DMS79 (cell line): ENCODE measurements at regions not wholly inside any gene's neighbourhood (a gene's known extent, or its start where the extent isn't known, plus 50 kb on each side); places are given as distances from the start of the nearest gene placed in this dataset.
"Not testable (repeated sequence)": the region's sequence is repeated elsewhere in the genome, so short reads cannot be mapped to it uniquely, and the experiment has no call there.

Experiments
- DNase-seq: peaks from one replicate; lab custom pipeline; 2025; lab: John Stamatoyannopoulos, UW

DNA sequence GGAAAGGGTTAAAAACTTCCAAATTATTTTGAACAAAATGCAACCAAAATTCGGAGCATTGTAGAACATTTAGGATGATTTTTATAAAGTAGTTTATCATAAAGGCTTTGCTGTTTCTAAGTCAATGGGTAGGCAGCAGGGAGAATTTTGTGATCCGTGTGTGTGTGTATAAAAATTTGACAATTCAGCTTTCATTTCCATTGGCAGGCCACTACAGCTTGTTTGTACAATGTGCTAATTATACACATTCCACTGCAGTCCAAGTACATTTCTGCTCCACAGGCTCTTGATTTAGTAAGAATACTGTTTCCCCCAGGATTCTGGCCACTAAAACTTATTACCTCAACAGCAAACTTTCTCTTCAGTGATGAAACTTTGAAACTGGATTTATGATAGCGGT is 71.8 kb upstream of the LTBP1 start:
- no peak for DNase-seq

DNA sequence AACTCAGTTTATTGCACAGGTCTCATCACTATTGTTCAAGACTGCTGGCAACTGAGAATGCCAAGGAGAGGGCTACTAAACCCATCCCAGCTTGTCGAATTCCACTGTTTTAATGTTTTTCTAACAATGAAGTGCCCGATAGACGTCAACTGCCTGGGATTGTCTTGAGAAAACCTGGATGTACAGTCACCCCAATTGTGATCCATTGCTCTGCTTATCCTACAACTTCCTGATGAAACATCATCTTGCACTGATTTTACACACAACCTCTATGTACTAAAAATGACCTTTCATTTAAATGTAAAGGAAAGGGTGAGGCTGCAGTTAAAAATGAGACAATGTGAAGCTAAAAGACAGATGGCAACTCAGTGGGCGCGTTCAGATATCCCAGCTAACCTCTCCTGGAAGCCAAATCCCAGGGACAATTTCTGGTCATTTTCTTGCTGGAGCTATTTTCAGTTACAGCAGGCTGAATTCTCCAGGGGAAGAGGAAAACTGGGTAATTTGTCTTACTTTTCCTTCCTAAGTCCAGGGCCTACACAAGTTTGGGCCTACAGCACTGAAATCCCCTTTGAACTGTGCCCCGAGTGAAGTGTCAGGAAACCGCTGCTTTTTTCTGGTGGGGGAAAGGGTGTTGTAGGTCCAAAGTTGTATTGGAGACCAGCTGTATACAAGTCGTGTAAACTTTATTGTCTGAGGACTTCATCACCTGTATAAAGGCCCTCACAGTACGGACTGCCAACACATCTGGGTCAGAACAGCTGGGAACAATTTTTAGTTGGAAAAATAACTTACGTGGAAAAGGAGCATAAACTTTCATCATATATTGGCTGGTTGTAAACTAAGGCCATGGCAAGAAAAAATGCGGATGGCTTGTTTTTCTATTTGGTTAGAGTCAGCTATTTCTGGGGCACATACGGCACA is 68.9 kb upstream of the LTBP1 start:
- DNase-seq, result no peak

- DNase-seq, result not testable (repeated sequence)
Observed at GRCh38 chr2:32879943-32880342, 66.8 kb upstream of the LTBP1 start.

DNA sequence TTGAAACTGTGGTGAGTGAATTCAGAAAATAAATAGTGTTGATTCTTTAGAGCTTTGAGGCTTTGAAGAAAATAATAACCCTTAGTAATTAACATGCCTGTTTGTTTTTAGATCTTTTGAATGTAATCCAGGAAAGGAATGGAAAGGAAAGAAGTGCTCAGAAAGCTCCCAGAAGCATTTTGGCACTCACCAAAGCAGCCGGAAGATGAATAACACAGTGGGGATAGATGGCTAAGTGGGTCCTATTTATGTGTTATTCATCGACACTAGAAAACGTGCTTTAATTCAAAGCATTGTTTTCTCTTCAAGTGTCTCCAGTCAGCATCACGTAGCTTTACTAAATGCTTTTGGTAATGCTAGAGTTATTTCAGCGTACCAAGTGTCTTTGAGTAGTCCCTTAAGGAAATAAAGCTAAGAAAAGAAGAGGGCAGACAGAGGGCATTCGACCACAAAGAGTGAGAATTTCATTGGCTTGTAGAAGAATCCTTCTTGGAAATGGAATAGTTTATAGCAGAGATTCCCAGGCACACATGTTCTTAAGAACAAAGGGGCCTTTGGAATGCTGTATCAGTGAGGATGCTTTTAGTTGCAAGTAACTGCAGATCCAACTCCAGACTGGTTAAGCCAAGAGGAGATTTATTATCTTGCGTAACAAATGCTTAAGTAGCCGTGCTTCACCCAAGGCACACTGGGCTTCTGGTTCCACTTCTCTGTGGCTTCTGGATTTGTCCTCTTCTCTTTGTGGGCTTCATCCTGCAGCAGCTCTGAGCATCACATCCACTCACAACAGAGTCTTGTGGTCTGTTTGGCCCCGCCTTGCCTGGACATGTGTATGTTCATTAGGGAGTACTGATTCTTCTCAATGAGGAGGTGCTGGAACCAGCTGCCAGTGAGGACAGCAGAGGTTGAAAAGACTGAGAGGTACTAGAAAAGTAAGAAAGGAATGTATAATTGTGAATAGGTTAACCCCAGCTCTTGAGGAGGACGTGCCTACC is 63.6 kb upstream of the LTBP1 start:
- DNase-seq, result peak; percentile 92

DNA sequence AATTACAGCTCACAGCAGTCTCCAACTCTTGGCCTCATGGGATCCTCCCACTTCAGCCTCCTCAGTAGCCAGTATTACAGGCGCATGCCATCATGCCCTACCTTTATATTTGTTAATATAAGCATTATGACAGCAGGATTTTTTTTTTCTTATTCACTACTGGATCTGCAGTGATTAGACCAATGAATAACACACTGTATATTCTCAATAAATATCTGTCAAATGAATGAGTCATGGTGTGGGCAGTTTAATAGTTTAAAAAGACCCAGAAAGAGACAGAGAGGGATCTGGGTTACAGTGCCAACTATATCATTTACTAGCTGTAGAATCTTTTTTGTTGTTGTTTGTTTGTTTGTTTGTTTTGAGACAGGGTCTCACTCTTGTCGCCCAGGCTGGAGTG is 62.4 kb upstream of the LTBP1 start:
- no peak for DNase-seq

DNA sequence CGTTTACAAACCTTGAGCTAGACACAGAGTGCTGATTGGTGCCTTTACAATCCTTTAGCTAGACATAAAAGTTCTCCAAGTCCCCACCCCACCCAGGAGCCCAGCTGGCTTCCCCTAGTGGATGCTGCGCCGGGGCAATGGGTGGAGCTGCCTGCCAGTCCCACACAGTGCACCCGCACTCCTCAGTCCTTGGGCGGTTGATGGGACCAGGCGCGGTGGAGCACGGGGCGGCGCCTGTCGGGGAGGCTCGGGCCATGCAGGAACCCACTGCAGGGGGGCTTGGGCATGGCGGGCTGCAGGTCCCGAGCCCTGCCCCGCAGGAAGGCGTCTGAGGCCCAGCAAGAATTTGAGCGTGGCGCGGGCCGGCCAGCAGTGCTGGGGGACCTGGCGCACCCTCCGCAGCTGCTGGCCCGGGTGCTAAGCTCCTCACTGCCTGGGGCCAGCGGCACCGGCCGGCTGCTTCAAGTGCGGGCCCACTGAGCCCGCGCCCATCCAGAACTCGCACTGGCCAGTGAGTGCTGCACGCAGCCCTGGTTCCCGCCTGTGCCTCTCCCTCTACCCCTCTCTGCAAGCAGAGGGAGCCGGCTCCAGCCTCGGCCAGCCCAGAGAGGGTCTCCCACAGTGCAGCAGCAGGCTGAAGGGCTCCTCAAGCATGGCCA is 60.2 kb upstream of the LTBP1 start:
- not testable (repeated sequence) for DNase-seq

DNA sequence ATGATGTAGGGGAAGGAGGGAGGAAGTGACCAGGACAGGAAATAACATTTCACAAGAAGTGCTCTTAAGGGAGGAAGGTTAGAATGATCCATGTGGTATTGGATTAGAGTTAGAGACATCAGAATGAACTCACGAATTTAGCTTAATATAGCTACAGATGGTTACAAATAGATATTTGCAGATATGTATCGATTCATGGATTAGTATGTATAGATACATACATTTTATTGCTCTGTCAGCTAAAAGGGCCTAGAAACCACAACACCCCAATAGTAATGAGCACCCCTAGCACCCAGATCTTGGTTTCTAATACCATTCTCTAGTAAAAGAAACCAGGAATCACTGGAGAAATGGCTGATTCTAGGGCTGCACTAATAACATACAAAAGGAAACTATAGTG is 59.6 kb upstream of the LTBP1 start:
- no peak for DNase-seq

GRCh38 chr2:32894119-32894728 is 52.5 kb upstream of the LTBP1 start:
- no peak for DNase-seq

DNA sequence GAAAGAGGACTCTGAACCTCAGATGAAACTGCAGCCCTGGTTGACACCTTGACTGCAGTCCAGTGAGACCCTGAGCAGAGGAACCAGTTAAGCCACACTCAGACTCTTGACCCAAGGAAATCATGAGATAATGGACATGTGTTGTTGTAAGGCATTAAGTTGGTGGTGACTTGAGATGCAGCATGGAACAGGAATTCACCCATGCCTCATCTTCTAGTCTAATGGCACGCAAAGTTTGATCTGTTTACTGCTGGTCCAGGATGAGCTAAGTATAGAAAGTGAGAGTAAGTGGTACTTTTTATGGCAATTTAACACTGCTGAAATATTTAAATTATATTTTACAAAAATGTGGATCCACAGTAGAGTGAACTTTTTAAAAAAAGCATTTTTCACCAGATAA is 51.3 kb upstream of the LTBP1 start:
- DNase-seq, result no peak
